Ramos (cell line): ENCODE measurements at regions not wholly inside any gene's neighbourhood (a gene's known extent, or its start where the extent isn't known, plus 50 kb on each side); places are given as distances from the start of the nearest gene placed in this dataset.
"Not testable (repeated sequence)": the region's sequence is repeated elsewhere in the genome, so short reads cannot be mapped to it uniquely, and the experiment has no call there.

ENCODE experiments used
- in situ Hi-C: fragments of 300-500 bp; cut with MboI; formaldehyde crosslinking; loops from one replicate; pipeline ENCODE4 v1.14.3; 2022; ENCODE audit warnings: low sequenced_read_pairs; ENCODE audit not compliant: unreplicated experiment

DNA sequence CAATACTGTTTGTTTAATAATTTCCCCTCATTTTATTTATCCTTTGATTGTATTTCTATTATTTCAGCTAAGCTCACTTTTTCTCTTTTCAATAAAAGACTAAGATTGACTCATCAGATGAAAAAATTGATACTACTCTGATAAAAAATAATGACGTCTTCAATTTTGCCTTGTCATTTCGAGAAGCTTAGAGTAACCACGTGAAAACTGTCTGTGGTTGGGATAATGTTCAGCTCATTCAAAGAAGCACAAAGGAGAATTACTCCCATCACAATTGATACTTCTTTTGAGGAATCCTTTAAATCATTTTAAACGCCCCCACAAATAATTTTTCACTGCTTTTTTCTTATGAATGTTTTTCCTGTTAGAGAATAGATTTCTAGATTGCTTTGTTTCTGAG lies 318.7 kb upstream of the SLITRK1 start:
- in situ Hi-C loops: no loop called here

DNA sequence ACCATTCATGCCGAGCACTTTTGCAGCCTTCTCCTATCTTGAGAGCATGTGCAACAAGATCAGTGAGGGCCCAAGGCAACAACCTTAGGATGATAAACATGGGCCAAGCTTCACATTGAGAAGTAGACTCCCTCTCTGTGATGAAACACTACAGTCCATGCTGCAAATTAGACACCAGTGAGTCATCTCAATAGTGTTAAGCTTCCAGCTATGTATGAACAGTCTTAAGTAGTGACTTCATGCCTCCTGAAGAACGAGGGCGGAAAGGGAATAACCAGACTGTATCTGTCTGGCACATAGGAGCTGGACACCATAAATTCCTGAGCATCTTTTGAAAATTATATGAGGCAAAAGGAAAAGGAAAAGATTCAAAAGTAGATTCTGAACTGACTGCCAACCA lies 309.9 kb upstream of the SLITRK1 start:
- in situ Hi-C loops: no loop called here

DNA sequence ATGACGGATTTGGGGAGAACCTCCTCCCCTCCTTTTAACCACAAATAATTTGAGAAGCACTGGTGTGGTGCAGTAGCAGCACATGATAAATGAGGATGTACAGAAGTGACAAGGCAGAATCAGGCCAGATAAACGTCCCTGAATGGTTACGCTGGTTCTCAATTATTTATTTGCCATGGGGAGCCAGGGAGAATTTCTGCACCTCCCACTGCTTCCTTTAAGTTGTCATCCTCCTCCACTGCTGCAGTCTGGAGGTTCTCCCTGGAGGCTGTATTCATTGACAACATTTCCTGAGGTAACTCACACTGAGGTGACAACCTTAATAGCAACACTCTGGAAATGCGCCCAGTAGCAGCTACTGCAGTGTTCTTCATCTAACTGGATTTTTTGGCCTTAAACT lies 308.9 kb upstream of the SLITRK1 start:
- in situ Hi-C loops: no loop called here

DNA sequence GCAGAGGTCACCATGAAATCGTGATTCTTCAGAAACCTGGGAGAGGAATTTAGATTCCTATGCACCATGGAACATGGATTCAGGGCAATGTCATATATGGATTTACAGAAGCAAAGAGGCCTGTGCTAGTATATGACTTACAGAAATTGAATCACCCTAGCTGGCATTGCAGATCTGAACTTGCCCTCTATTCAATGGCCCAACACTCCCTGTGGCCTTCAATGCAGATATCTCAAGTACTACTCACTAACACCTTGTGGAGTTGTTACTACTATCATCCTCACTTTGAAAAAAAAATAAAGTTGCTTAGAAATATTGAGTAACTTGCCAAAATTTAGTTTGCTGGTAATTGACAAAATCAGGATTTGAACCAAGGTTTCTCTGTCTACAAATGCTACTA lies 305.4 kb upstream of the SLITRK1 start:
- in situ Hi-C loops: no loop called here

DNA sequence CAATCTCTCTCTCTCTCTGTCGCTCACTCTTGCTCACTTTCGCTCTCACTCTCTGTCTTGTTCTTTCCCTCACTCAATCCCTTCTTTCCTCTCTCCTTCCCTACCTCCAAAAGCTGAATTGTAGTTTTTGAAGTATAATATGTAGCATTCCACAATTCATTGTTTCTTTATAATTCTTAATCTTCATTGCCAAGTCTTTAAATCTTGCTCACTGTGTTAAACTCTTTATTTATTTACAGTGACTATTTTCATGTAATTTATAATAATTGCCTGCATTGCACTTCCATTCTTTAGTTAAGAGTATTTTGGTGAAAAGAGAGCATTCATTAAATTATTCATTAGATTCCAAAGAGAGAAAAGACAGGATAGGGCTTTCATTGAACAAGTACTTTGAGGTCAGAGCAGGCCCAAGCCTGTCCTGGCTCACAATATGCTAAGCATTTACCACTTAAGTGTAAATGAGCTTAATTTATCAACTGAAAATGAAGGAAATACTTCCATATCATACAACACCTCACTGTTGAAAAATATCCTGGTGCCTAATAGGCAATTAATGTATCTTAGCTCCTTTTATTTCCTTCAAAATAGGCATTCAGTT lies 257.4 kb upstream of the SLITRK1 start:
- in situ Hi-C loops: no loop called here

DNA sequence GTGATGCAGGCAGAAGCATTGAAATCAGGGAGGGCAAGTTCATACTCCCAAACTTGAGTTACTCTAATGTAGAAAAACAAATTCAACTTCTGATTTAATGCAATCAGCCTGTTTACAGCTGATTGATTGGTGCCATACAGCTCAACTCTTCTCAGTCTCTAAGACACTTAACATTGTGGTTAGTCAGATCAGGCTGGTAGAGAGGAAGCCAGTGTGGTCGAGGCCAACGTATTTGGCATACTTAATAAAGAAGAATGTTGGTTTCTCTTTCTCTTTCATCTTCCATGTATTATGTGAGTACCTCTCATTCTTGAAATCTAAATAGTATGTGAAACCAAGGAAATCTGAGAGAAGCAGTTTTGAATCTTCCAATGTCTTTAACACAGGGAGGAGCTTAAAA lies 255.0 kb upstream of the SLITRK1 start:
- in situ Hi-C loops: no loop called here

DNA sequence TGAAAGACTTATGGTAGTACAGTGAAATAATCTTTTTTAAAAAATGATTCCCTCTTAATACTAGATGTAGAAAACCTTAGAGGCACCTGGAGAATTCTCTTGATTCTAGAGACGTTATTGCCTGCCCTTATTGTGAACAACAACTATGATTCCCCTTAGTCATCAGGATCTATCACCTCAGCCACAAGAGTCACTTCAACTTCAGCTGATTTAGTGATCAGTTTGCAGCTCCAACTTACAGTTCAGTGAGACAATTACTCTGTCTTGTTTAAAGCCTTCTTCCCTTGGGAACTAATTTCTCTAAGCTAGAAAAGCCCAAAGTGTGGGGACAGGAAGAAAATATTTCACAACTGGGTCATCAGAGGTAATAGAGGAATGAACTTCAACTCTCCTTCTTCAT lies 254.3 kb upstream of the SLITRK1 start:
- in situ Hi-C loops: no loop called here

DNA sequence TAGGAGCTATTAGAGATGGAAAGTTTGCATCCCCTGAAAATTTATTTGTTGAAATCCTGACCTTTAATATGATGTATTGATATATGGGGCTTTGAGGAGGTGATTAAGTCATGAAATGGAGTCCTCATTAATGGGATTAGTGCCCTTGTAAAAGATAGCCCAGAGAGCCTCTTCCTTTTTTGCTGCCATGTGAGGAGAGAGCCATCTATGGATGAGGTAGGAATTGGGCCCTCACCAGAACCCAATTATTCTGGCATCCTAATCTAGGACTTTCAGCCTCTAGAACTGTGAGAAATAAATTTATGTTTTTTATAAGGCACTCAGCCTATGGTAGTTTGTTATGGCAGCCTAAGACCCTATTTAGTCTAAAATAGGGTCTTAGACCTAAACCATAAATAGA lies 250.2 kb upstream of the SLITRK1 start:
- in situ Hi-C loops: no loop called here

DNA sequence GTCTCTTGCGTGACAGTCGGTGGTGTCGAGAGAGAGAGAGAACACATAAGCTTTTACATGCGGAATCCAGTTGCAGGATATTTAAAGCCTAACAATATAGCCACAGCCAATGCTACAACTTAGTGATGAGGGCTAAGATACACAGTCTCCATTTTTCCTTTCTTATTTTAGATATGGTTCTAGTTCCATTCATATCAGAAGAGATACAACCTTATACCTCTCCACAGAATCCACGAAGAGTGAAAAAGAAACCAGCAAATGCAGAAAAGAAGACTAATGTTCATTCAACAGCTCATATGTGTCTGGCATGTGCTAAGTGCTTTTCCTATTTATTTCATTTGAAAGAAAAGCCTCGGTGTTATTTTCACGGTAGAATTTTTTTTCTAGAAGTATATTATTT lies 249.0 kb upstream of the SLITRK1 start:
- in situ Hi-C loops: no loop called here

DNA sequence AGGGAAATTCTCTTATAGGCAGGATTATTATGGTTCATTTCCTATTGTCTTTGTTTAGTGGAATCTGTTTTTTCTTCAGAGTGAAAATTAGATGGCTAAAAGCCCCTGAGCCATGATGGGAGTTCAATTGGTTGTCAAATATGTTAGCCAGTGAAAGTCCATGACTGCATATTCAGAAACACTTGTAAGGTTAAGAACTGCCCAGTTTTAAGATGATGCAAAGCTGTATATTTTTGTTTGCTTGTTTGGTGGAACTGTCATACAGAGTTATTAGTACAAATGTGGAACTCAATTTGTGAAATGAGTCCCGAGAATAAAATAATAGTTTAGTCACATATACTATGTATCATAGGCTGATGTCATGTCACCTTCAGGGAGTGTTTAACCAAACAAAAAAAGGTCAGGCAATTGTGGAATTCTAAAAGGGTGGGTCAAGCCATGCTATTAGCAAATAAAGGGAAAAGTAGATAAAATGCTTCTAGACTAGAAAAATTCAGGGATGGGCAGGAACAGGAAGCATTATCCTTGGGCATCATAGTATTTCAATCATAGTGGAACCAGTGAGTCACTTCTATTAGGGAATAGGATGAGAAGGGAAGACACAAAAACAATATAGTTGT lies 248.3 kb upstream of the SLITRK1 start:
- in situ Hi-C loops: no loop called here

DNA sequence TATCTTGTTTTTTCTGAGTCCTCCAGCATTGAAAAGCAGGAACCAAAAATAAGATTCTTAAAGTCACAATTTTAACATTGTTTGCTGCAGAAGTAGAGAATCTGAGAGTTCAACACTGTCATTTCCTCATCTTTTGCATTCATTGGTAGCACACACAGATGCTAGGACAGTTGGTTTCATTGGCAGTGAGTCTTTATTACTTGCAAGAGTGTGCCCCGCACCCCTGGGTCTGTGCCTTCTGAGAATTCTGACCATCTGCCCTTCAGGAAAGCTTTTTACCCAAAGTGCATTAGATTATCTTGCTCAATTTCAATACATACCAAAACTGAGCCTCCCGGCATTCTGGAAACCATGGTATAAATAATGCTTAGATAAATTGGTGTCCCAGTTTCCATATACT lies 247.7 kb upstream of the SLITRK1 start:
- in situ Hi-C loops: no loop called here

DNA sequence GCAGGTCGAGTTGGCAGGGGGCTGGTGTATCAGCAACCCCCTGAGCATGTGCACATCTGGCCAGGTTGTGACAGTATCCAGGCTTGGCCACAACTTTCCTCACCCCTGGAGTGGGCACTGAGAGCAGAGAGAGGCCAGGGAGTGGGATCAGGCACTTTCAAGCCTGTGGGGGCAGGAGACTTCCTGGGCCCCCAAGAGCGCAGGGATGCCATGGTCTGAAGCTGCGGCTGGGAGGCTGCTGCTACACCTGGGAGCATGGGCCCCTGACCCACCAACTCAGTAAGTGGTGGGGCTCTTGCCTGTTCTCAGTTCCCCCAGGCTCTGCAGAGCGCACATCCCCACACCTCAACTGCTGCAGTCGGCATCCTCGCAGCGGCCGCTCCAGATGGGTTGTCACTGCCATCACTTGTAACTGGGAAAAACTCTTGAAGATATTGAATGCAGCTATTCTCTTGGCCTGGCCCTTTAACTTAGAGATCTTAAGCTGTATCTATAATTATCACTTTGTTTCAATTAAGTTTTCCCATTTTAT lies 245.4 kb upstream of the SLITRK1 start:
- in situ Hi-C loops: no loop called here

DNA sequence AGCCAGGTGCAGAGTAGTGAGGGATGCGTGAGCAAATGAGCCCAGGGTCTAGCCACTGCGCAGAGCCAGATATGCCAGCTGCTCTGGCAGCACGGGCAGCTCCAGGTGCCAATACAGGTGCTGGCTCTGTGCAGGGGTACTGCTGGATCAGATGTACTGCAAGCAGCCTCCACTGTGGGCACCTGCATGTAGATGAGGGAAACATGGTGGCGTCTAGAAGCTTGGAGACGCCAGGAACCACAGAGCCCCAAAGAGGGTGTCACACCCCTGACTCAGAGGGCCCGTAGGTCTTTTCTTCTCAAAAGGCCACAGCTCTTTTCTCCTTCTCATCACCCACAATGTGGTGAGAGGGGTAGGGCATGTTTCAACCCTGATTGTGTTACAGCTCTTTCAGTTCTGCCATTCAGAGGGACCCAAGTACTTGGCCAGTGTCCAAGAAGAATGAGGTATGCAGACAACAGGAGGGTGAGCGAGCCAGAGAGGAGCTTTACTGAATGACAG lies 244.4 kb upstream of the SLITRK1 start:
- in situ Hi-C loops: no loop called here

DNA sequence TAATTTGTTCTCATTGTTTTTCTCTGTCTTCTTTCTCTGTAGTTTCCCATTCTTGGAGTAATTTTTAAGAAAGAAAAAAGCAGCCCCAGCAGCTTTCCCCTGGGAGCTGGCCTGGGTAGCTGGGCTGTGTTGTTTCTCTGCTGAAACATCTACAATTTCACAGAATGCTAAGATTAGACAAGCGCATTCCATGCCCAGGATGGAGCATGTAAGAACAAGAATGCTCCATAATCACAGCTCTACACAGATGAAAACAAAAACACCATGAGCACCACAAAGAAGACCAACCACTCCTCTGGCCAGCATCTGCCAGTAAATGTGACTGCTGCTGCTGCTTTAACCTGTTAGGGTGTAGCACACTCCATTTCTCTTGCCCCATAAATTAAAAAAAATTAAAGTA lies 239.2 kb upstream of the SLITRK1 start:
- in situ Hi-C loops: no loop called here

DNA sequence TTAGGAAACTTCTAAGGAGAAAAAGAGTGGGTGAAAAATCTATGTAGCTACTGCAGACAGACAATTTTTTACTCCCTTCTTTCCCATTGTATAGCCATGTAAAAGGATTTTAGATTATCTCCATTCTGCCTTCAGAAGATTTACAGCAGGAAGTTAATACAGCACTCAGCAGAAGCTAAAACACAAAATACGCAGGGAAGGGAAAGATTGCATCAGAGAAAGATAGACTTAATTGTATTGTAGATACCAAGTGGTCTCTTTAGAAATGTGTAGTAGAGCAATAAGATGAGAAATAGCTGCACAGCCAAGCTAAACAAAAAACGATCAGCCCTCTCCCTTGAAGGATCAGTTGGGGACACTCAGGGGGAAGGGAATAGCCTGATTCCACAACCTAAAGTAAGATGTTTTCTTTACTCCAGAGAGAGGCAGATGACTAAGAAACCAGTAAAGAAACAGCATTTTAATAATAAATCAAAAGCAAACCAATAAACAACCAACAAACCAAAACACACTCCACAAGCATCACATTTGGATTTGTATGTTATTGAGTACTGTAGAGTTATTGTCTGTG lies 236.7 kb upstream of the SLITRK1 start:
- in situ Hi-C loops: no loop called here

DNA sequence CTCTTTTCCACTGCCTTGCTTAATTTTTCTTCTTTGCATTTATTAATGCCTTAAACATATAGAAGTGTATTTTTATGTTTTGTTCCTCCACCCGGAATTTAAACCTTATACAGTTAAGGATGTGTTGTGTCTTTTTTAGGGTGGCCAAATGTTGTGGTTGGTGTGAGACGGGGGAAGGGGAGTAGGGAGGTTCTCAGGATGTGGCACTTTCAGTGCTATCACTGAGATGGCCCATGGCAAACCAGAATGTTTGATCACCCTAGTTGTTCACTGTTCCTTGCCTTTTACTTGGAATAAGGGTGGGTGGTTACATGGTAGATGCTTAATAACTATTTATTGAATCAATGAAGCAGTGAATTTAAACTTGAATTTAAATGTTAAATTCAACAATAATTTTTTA lies 216.0 kb upstream of the SLITRK1 start:
- in situ Hi-C loops: no loop called here

DNA sequence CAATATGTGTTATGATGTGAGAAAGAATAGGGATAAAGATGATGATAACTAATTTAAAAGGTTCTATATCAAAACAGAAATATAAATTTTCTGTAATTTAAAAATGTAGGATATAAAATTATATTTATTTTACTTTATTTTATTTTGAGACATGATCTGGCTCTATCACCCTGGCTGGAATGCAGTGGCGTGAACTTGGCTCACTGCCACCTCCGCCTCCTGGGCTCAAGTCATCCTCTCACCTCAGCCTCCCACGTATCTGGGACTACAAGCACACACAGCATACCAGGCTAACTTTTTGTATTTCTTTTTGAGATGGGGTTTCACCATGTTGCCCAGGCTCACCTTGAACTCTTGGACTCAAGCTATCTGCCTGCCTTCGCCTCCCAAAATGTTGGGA lies 214.9 kb upstream of the SLITRK1 start:
- in situ Hi-C loops: no loop called here

DNA sequence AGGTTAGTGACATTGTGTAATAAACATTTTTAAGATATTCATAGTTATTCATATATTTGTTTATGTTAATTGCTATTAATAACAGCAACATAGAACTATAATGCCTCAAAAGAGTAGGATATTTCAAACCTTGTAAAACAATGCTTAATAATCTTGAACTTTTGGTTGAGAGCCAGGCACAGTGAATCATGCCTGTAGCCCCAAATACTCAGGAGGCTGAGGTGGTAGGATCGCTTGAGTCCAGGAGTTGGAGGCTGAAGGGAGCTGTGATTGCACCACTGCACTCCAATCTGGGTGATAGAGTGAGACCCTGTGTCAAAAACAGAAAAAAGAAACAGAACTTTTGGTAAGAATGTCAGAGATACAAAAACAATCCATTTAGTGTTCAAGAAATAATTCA lies 213.9 kb upstream of the SLITRK1 start:
- in situ Hi-C loops: no loop called here

DNA sequence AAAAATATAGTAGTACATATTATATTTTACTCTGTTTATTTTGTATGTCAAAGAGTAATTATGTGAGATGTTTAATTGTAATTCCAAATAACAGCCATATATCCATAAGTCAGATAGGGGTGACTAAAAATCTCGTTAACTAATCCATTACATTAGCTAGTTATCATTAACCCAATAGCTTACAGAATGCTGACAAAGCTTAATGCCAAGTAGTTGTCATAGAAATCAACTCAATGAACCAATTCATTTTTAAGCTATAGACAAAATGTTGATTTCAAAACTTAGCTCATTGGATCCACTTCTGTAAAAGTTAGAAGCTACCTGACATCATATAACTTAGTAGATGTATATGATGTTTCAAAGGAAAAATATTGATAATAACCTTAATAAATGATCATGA lies 206.7 kb upstream of the SLITRK1 start:
- in situ Hi-C loops: no loop called here

DNA sequence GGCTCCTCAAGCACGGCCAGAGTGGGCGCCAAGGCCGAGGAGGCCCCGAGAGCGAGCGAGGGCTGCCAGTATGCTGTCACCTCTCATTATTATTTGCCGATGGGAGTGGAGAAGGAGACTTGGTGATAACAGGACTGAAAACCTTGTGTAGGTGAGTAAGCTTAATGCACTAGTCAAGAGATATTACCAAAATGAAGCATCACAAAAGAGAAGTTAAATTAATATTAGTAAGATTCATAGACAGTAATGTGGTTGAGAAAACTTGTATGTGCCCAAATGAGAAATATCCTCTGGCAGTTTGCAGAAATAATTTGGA lies 204.5 kb upstream of the SLITRK1 start:
- in situ Hi-C loops: no loop called here

DNA sequence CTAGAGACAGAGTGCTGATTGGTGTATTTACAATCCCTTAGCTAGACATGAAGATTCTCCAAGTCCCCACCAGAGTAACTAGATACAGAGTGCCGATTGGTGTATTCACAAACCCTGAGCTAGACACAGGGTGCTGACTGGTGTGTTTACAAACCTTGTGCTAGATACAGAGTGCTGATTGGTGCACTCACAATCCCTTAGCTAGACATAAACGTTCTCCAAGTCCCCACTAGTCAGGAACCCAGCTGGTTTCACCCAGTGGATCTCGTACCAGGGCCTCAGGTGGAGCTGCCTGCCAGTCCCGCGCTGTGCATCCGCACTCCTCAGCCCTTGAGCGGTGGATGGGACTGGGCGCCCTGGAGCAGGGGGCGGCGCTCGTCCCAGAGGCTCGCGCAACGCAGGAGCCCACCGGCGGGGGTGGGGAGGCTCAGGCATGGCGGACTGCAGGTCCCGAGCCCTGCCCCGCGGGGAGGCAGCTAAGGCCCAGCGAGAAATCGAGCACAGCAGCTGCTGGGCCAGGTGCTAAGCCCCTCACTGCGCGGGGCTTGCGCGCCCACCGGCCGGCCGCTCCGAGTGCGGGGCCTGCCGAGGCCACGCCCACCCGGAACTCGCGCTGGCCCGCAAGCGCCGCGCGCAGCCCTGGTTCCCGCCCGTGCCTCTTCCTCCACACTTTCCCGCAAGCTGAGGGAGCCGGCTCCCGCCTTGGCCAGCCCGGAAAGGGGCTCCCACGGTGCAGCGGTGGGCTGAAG lies 204.0 kb upstream of the SLITRK1 start:
- in situ Hi-C loops: not testable (repeated sequence)
